ENCODE measurements at regions not wholly inside any gene's neighbourhood (a gene's known extent, or its start where the extent isn't known, plus 50 kb on each side); places are given as distances from the start of the nearest gene placed in this dataset.

DNA sequence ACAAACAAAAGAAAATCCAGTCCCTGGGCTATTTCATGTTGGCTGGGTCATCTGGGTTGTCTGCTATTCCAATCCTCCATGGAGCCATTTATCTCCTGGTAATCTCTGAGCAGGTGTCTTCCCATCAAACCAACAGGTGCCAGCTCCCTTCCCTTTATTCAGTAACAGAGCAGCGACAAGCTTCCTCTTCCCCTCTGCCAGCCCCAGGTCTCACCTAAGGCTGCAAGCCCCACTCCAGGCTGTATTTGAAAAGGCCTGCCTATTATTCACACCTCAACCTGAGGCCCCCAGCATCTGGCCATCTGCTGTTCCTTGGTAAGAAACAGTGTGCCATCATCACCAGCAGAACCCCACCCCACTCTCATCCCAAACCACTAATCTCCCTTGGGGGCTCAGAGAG is 436.2 kb downstream of the BUD13 start (continued):
- TF ChIP-seq ZNF331 (CRISPR knock-in tag; IDR thresholded peaks at IDR 0.05; ENCODE audit: low read depth) (no peak), CREB1 (CRISPR knock-in tag; IDR thresholded peaks at IDR 0.05; ENCODE audit: low read depth) (no peak), EZH2 (IDR thresholded peaks at IDR 0.05; ENCODE audit: low read depth, unreplicated experiment) (no peak), POLR2AphosphoS5 (IDR thresholded peaks at IDR 0.05; ENCODE audit: low read depth) (no peak), STAT1 (IDR thresholded peaks at IDR 0.05; ENCODE audit: unreplicated experiment) (no peak), ZNF114 (CRISPR knock-in tag; IDR thresholded peaks at IDR 0.05) (no peak), EZH2phosphoT487 (IDR thresholded peaks at IDR 0.05; ENCODE audit: unreplicated experiment) (no peak)
- TF ChIP-seq, protein P1, sequence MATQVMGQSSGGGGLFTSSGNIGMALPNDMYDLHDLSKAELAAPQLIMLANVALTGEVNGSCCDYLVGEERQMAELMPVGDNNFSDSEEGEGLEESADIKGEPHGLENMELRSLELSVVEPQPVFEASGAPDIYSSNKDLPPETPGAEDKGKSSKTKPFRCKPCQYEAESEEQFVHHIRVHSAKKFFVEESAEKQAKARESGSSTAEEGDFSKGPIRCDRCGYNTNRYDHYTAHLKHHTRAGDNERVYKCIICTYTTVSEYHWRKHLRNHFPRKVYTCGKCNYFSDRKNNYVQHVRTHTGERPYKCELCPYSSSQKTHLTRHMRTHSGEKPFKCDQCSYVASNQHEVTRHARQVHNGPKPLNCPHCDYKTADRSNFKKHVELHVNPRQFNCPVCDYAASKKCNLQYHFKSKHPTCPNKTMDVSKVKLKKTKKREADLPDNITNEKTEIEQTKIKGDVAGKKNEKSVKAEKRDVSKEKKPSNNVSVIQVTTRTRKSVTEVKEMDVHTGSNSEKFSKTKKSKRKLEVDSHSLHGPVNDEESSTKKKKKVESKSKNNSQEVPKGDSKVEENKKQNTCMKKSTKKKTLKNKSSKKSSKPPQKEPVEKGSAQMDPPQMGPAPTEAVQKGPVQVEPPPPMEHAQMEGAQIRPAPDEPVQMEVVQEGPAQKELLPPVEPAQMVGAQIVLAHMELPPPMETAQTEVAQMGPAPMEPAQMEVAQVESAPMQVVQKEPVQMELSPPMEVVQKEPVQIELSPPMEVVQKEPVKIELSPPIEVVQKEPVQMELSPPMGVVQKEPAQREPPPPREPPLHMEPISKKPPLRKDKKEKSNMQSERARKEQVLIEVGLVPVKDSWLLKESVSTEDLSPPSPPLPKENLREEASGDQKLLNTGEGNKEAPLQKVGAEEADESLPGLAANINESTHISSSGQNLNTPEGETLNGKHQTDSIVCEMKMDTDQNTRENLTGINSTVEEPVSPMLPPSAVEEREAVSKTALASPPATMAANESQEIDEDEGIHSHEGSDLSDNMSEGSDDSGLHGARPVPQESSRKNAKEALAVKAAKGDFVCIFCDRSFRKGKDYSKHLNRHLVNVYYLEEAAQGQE (IDR thresholded peaks at IDR 0.05; ENCODE audit: unreplicated experiment): no peak
- TF ChIP-seq, protein P2, sequence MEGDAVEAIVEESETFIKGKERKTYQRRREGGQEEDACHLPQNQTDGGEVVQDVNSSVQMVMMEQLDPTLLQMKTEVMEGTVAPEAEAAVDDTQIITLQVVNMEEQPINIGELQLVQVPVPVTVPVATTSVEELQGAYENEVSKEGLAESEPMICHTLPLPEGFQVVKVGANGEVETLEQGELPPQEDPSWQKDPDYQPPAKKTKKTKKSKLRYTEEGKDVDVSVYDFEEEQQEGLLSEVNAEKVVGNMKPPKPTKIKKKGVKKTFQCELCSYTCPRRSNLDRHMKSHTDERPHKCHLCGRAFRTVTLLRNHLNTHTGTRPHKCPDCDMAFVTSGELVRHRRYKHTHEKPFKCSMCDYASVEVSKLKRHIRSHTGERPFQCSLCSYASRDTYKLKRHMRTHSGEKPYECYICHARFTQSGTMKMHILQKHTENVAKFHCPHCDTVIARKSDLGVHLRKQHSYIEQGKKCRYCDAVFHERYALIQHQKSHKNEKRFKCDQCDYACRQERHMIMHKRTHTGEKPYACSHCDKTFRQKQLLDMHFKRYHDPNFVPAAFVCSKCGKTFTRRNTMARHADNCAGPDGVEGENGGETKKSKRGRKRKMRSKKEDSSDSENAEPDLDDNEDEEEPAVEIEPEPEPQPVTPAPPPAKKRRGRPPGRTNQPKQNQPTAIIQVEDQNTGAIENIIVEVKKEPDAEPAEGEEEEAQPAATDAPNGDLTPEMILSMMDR (conservative IDR thresholded peaks at IDR 0.05; ENCODE audit: low read depth in 2 of 2): no peak
- TF ChIP-seq, protein P3, sequence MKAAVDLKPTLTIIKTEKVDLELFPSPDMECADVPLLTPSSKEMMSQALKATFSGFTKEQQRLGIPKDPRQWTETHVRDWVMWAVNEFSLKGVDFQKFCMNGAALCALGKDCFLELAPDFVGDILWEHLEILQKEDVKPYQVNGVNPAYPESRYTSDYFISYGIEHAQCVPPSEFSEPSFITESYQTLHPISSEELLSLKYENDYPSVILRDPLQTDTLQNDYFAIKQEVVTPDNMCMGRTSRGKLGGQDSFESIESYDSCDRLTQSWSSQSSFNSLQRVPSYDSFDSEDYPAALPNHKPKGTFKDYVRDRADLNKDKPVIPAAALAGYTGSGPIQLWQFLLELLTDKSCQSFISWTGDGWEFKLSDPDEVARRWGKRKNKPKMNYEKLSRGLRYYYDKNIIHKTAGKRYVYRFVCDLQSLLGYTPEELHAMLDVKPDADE (IDR thresholded peaks at IDR 0.05): no peak

DNA sequence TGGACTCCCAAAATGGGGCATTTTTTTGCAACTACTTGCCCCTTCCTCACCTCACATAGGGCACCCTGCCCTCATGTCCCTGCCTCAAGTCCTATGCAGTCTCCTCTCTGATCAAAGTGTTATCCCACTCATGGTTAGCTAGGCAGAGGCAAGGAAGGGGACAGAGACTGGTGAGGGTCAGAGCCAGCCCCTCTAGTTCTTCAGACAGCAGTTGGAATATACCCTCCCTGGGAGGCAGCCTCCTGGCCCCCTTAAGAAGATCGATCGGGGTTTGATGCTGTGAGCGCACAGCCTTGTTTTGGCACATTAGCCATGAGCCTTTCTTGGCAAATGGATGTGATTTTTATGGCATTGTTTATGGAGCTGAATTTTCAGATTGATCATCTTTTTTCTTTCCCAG is 436.9 kb downstream of the BUD13 start:
- H3K9me3 Mint-ChIP-seq: peaks cover 6% of the 10 kb centered on the region; the same call in 1 of the 3 replicates
- H3K27ac Mint-ChIP-seq: no peak overlapping the region
- H3K4me1 Mint-ChIP-seq: peaks cover 14% of the 10 kb centered on the region
- H3K36me3 Mint-ChIP-seq (ENCODE audit: low read depth): no peaks in the 10 kb centered on the region
- no peaks in the 10 kb centered on the region for H3K36me3 ChIP-seq (ENCODE audit: insufficient read depth)
- ATAC-seq: no peak
- no peaks in the 10 kb centered on the region for H4K20me1 ChIP-seq (replicated peaks; ENCODE audit: insufficient read depth)
- no peak overlapping the region for H3K4me3 Mint-ChIP-seq
- H3K27me3 ChIP-seq (ENCODE audit: insufficient read depth): no peaks in the 10 kb centered on the region
- no peak overlapping the region for H3K4me2 ChIP-seq
- no peak overlapping the region for H3K27ac ChIP-seq (ENCODE audit: low read depth)
- DNase-seq (ENCODE audit: low spot score): no peak
- peaks cover 20% of the 10 kb centered on the region for H3K4me1 ChIP-seq (ENCODE audit: insufficient read depth)
- H3K79me2 ChIP-seq (replicated peaks; ENCODE audit: insufficient read depth): no peaks in the 10 kb centered on the region
- H3K27me3 Mint-ChIP-seq (ENCODE audit: insufficient read depth, low read depth, poor library complexity): peaks cover 5% of the 10 kb centered on the region
- H2AFZ ChIP-seq: no peak overlapping the region
- peaks cover 12% of the 10 kb centered on the region; the same call in 1 of the 2 replicates for H3K9me2 ChIP-seq (ENCODE audit: insufficient read depth)
- no peak overlapping the region for H3K4me3 ChIP-seq
- H3F3A ChIP-seq (replicated peaks; ENCODE audit: low read depth): no peaks in the 10 kb centered on the region
- TF ChIP-seq STAT1 (IDR thresholded peaks at IDR 0.05; ENCODE audit: unreplicated experiment) (no peak), EZH2phosphoT487 (IDR thresholded peaks at IDR 0.05; ENCODE audit: unreplicated experiment) (no peak), NANOG (IDR thresholded peaks at IDR 0.05; ENCODE audit: borderline replicate concordance) (no peak), ZNF114 (CRISPR knock-in tag; IDR thresholded peaks at IDR 0.05) (no peak)
- TF ChIP-seq, protein P2 (conservative IDR thresholded peaks at IDR 0.05; ENCODE audit: low read depth in 2 of 2): no peak
- TF ChIP-seq, protein P1 (IDR thresholded peaks at IDR 0.05; ENCODE audit: unreplicated experiment): no peak
